ENCODE measurements at regions not wholly inside any gene's neighbourhood (a gene's known extent, or its start where the extent isn't known, plus 50 kb on each side); places are given as distances from the start of the nearest gene placed in this dataset.

DNA sequence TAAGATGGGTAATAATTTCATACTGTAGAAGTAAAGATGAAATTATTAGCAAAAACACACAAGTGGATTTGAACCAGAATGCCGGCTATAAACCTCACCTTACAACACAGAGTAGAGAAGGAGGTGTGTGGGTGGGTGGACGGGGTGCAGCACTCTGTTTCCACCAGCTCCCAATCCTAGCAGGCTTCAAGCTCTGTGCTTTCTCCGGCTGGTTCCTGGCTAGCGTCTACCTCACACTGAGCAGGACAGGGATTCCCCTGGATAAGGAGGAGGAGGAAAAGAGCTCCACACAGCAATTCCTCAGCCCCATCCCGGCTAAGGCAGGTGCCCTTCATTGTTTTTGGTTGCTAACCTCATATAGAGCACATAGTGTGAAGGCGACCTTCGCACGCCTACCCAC, 453.3 kb downstream of the C6orf118 start:
- Histone ChIP-seq H3K27me3 (no peaks in the 10 kb centered on the region), H3K9me3 (no peaks in the 10 kb centered on the region), H3K4me1 (no peaks in the 10 kb centered on the region), H3K4me3 (no peak overlapping the region), H3K27ac (no peak overlapping the region), H3K36me3 (no peaks in the 10 kb centered on the region)
- ATAC-seq (no peak), DNase-seq (no peak)
- TF ChIP-seq POLR2A (IDR thresholded peaks at IDR 0.05): no peak
- TF ChIP-seq, protein P1, sequence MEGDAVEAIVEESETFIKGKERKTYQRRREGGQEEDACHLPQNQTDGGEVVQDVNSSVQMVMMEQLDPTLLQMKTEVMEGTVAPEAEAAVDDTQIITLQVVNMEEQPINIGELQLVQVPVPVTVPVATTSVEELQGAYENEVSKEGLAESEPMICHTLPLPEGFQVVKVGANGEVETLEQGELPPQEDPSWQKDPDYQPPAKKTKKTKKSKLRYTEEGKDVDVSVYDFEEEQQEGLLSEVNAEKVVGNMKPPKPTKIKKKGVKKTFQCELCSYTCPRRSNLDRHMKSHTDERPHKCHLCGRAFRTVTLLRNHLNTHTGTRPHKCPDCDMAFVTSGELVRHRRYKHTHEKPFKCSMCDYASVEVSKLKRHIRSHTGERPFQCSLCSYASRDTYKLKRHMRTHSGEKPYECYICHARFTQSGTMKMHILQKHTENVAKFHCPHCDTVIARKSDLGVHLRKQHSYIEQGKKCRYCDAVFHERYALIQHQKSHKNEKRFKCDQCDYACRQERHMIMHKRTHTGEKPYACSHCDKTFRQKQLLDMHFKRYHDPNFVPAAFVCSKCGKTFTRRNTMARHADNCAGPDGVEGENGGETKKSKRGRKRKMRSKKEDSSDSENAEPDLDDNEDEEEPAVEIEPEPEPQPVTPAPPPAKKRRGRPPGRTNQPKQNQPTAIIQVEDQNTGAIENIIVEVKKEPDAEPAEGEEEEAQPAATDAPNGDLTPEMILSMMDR (IDR thresholded peaks at IDR 0.05 in 4 of 5, conservative IDR thresholded peaks at IDR 0.05 in 1 of 5): no peak
- in situ Hi-C loops (cut with MboI; ENCODE audit: low sequenced_read_pairs in 4 of 4): no loop called here
- intact Hi-C loops (cut with DNase I; ENCODE audit: low total_unique reads): no loop called here

DNA sequence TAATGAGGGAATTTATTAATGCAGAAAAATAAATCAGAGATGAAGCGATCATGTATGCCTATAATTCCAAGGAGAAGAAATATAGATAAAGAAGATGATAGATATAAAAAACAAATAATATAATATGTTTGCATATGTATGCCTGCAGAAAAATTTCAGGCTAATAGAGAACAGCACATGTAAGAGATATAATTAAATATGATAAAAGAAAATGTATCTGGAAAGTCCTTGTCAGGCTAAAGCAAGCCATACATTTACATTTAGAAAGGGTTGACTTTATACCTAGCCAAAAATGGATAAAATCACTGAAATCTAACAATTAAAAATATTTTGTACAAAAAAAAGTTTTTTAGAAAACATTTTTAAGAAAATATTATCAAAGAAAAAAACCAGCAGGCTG, 454.1 kb downstream of the C6orf118 start:
- ATAC-seq: no peak
- Histone ChIP-seq H3K36me3 (no peaks in the 10 kb centered on the region), H3K27ac (no peak overlapping the region), H3K27me3 (no peaks in the 10 kb centered on the region), H3K4me3 (no peak overlapping the region), H3K4me1 (no peaks in the 10 kb centered on the region), H3K9me3 (no peaks in the 10 kb centered on the region)
- in situ Hi-C loops (cut with MboI; ENCODE audit: low sequenced_read_pairs in 4 of 4): no loop called here
- TF ChIP-seq POLR2A (IDR thresholded peaks at IDR 0.05): no peak
- TF ChIP-seq, protein P1 (IDR thresholded peaks at IDR 0.05 in 4 of 5, conservative IDR thresholded peaks at IDR 0.05 in 1 of 5): no peak
- DNase-seq: no peak
- intact Hi-C loops (cut with DNase I; ENCODE audit: low total_unique reads): no loop called here

DNA sequence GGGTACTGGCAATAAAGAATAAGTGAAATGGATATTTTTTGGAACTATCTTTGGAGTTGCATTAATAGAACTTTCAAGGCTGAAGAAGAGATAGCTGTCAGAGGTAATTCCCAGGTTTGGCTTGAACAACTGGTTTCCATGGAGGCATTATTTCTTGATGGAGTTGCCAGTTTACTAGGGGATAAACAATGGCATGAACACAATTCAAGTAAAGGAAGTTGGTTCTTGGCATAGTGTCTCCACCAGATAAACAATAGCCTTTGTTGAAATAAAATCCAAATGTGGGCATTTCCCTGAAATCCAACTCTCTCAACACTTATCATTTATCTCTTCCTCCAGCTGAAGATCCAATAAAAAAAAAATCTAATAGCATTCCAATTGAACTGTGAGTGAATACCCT, 454.9 kb downstream of the C6orf118 start:
- H3K27me3 ChIP-seq: no peaks in the 10 kb centered on the region
- H3K36me3 ChIP-seq: no peaks in the 10 kb centered on the region
- TF ChIP-seq, protein P1 (IDR thresholded peaks at IDR 0.05 in 4 of 5, conservative IDR thresholded peaks at IDR 0.05 in 1 of 5): no peak
- TF ChIP-seq POLR2A (IDR thresholded peaks at IDR 0.05): no peak
- DNase-seq (no peak), ATAC-seq (no peak)
- in situ Hi-C loops (cut with MboI; ENCODE audit: low sequenced_read_pairs in 4 of 4) (no loop called here), intact Hi-C loops (cut with DNase I; ENCODE audit: low total_unique reads) (no loop called here)
- H3K4me3 ChIP-seq: no peak overlapping the region
- no peaks in the 10 kb centered on the region for H3K4me1 ChIP-seq
- H3K27ac ChIP-seq: no peak overlapping the region
- H3K9me3 ChIP-seq: no peaks in the 10 kb centered on the region

GRCh38 chr6:164845773-164846172, 463.6 kb downstream of the C6orf118 start:
- no peak for TF ChIP-seq POLR2A (IDR thresholded peaks at IDR 0.05)
- TF ChIP-seq, protein P1 (IDR thresholded peaks at IDR 0.05 in 4 of 5, conservative IDR thresholded peaks at IDR 0.05 in 1 of 5): no peak
- intact Hi-C loops (cut with DNase I; ENCODE audit: low total_unique reads): no loop called here
- no peaks in the 10 kb centered on the region for H3K36me3 ChIP-seq
- no peaks in the 10 kb centered on the region for H3K9me3 ChIP-seq
- no peak overlapping the region for H3K4me3 ChIP-seq
- DNase-seq (no peak), ATAC-seq (no peak)
- H3K27ac ChIP-seq: no peak overlapping the region
- H3K27me3 ChIP-seq: no peaks in the 10 kb centered on the region
- in situ Hi-C loops (cut with MboI; ENCODE audit: low sequenced_read_pairs in 4 of 4): no loop called here
- no peaks in the 10 kb centered on the region for H3K4me1 ChIP-seq

GRCh38 chr6:164842085-164842484, 467.3 kb downstream of the C6orf118 start:
- intact Hi-C loops (cut with DNase I; ENCODE audit: low total_unique reads) (no loop called here), in situ Hi-C loops (cut with MboI; ENCODE audit: low sequenced_read_pairs in 4 of 4) (no loop called here)
- DNase-seq (no peak), ATAC-seq (no peak)
- no peak for TF ChIP-seq POLR2A (IDR thresholded peaks at IDR 0.05)
- TF ChIP-seq, protein P1 (IDR thresholded peaks at IDR 0.05 in 4 of 5, conservative IDR thresholded peaks at IDR 0.05 in 1 of 5): no peak
- Histone ChIP-seq H3K4me3 (no peak overlapping the region), H3K36me3 (no peaks in the 10 kb centered on the region), H3K4me1 (no peaks in the 10 kb centered on the region), H3K27me3 (no peaks in the 10 kb centered on the region), H3K9me3 (no peaks in the 10 kb centered on the region), H3K27ac (no peak overlapping the region)

Data from gastrocnemius medialis (tissue), 4 donors.